Cardiac fibroblast (primary cell): ENCODE measurements at regions not wholly inside any gene's neighbourhood (a gene's known extent, or its start where the extent isn't known, plus 50 kb on each side); places are given as distances from the start of the nearest gene placed in this dataset.
"Not testable (repeated sequence)": the region's sequence is repeated elsewhere in the genome, so short reads cannot be mapped to it uniquely, and the experiment has no call there.

Experiments used
- DNase-seq, 2 donors: peaks; one replicate each; pipeline versions ENCODE4 v3.0.0 to v3.0.0-alpha.2; 2010; ENCODE audit warnings: low read depth in 2 of 2
- H3K4me3 ChIP-seq, 2 donors: replicated peaks in 1 of 2; 1 replicate in 1 of 2; 2 replicates in 1 of 2; pipeline ENCODE4 v1.5.1; 2011; ENCODE audit warnings: low read depth in 2 of 2, low read length in 2 of 2, mild to moderate bottlenecking in 2 of 2, moderate library complexity in 1 of 2

- H3K4me3 ChIP-seq, DNase-seq: not testable (repeated sequence)
These were observed 53.0 kb upstream of the C1QTNF3 start for GRCh38 chr5:34096033-34096432.

- H3K4me3 ChIP-seq, DNase-seq: not testable (repeated sequence)
These were observed 56.9 kb upstream of the C1QTNF3 start for GRCh38 chr5:34099891-34100290.

- H3K4me3 ChIP-seq, DNase-seq: not testable (repeated sequence)
These were observed 58.6 kb upstream of the C1QTNF3 start for GRCh38 chr5:34101567-34101966.

GRCh38 chr5:34108897-34109296, 65.9 kb upstream of the C1QTNF3 start:
- DNase-seq = not testable (repeated sequence)

DNA sequence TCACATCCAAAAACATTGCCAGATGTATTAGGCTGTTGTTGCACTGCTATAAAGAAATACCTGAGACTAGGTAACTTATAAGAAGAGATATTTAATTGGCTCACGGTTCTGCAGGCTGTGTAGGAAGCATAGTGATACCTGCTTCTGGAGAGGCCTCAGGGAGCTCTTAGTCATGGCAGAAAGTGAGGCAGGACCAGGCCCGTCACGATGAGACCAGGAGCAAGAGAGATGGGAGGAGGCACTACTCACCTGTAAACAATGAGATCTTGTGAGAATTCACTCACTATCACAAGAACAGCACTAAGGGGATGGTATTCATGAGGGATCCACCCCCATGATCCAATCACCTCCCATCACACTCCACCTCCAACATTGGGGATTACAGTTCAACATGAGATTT, 81.3 kb upstream of the C1QTNF3 start:
- not testable (repeated sequence) for H3K4me3 ChIP-seq, DNase-seq

More at GRCh38 chr5:34108897-34109296, 65.9 kb upstream of the C1QTNF3 start:
- H3K4me3 ChIP-seq = not testable (repeated sequence)

DNA sequence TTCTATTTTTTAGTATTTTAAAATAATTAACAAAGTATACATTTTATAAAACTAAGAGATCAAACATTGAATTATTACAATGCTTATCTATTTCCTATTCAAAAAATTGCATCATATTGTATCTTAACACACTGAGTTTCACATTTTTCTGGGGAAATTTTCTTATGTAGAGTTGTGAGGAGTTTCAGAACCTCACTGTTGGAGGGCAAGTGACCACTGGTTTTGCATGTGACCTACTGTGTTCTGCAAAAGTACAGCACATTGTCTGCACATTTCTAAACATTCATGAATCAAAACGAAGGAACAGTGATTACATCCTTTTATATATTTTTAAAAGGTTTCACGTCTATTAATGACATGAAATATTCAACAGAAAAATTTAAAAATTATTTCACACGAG, 82.3 kb upstream of the C1QTNF3 start:
- H3K4me3 ChIP-seq, DNase-seq: not testable (repeated sequence)

GRCh38 chr5:34126741-34127140, 83.7 kb upstream of the C1QTNF3 start:
- DNase-seq, H3K4me3 ChIP-seq: not testable (repeated sequence)

GRCh38 chr5:34127818-34128217, 84.8 kb upstream of the C1QTNF3 start:
- H3K4me3 ChIP-seq = not testable (repeated sequence)

DNA sequence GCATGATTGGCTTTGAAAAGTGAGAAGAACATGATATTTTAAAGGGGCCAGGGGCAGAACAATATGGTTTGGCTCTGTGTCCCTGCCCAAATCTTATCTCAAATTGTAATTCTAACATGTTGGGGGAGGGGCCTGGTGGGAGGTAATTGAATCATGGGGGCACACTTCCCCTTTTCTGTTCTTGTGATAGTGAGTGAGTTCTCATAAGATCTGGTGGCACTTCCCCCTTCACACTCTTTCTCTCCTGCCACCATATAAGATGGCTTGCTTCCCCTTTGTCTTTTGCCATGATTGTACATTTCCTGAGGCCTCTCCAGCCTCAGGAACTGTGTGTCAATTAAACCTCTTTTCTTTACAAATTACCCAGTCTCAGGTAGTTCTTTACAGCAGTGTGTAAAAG, 85.9 kb upstream of the C1QTNF3 start:
- not testable (repeated sequence) for H3K4me3 ChIP-seq, DNase-seq

More at GRCh38 chr5:34127818-34128217, 84.8 kb upstream of the C1QTNF3 start:
- DNase-seq = not testable (repeated sequence)

DNA sequence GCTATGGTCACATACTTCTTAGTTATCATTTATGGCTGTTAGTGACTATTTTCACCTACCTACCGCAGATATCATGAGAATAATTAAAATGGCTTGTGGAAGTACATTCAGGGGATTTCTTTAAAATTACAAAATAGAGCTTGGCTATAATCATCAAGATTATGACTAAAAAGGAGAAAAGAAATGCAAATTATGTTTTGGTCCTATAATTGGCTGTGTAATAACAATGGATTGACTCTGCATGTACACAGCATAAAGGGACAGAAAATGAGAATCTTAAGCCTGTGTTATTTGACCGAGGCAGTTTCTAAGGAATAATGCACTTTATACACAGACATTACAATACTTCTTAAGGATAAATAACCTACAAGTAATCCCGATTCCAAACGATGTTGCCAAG, 112.0 kb upstream of the C1QTNF3 start:
- not testable (repeated sequence) for H3K4me3 ChIP-seq, DNase-seq

GRCh38 chr5:34156703-34157414, 113.8 kb upstream of the C1QTNF3 start:
- DNase-seq, H3K4me3 ChIP-seq: not testable (repeated sequence)

GRCh38 chr5:34160904-34161303, 117.9 kb upstream of the C1QTNF3 start:
- H3K4me3 ChIP-seq, DNase-seq: not testable (repeated sequence)

DNA sequence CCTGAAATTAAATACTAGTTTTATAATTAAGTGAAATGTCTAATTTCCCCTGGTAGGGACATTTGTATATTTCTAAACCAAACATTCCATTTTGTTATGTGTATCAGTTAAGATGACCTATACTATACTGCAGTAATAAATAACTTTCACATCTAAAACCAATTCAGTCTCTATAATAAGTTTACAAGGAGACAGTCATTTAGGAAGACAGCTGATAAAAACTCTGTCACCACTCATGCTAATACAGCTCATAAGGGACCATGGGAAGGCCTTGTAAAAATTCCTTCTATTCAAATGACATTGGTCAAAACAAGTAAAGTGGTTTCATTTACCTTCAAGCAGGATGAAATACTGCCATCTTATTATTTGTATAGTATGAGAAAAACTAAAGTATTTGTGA, 128.4 kb upstream of the C1QTNF3 start:
- not testable (repeated sequence) for H3K4me3 ChIP-seq, DNase-seq

- H3K4me3 ChIP-seq, DNase-seq: not testable (repeated sequence)
These were observed 136.6 kb upstream of the C1QTNF3 start for GRCh38 chr5:34179453-34180190.

DNA sequence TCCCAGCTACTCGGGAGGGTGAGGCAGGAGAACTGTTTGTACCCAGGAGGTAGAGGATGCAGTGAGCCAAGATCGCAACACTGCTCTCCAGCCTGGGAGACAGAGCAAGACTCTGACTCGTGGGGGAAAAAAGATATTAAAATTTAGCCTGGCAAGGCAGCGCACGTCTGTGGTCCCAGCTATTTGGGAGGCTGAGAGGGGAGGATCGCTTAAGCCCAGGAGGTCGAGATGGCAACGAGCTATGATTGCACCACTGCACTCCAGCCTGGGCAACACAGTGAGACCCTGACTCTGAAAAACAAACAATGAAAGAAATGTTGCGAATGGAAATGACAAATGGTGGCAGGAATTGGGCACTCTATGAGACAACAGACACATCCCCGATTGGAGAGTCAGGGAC, 137.2 kb upstream of the C1QTNF3 start:
- DNase-seq, H3K4me3 ChIP-seq: not testable (repeated sequence)

DNA sequence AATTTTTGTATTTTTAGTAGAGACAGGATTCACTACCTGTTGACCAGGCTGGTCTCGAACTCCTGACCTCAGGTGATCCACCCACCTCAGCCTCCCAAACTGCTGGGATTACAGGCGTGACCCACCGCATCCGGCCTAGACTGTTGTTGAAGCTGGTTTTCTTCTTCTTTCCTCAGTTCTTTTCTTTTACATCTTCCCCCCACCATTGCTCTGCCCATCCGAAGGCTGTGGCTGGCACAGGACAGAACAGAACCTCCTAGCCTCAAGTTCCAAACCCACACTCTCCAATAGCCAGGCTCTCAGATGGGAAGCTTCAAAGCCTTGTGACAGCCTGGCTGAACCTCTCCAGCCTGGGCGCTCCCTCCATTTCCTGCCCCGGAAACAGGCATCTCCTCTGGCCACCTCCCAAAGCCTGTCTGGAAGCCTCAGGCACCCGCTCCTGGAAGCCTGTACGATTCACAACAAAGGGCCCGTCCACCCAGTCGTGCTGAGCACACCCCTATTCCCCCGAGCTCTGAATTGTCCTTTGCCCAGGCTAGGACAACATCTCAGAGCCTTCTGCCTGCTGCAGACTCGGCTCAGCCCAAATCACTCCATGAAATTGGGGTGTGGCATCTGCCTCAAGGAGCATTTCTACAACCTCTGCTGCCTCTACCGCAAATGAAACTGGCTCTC, 138.1 kb upstream of the C1QTNF3 start:
- not testable (repeated sequence) for DNase-seq, H3K4me3 ChIP-seq

- not testable (repeated sequence) for DNase-seq, H3K4me3 ChIP-seq
These were observed 142.0 kb upstream of the C1QTNF3 start for GRCh38 chr5:34185005-34185404.

GRCh38 chr5:34185572-34185971, 142.6 kb upstream of the C1QTNF3 start:
- not testable (repeated sequence) for DNase-seq, H3K4me3 ChIP-seq

DNA sequence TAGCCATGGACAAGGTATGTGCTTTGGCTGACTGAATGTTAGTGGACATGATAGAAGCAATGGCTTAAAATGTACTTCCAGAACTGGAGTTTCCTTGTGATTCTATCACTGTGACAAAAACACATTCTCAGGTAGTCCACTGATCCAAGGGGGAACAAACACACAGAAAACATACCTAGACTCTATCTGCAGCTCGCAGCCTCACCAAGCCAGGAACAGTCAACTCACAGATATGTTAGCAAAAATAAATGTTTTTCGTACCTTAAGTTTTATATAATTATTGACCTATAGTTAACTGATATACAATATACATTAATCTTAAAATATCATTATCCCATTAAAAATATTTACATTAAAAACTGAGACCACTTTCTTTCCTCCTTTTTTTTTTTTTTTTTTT, 143.1 kb upstream of the C1QTNF3 start:
- H3K4me3 ChIP-seq, DNase-seq: not testable (repeated sequence)
